ENCODE measurements at regions not wholly inside any gene's neighbourhood (a gene's known extent, or its start where the extent isn't known, plus 50 kb on each side); places are given as distances from the start of the nearest gene placed in this dataset.

GRCh38 chr6:47169785-47170616 lies 127.9 kb upstream of the ADGRF1 start:
- no peak for TF ChIP-seq BRCA1 (IDR thresholded peaks at IDR 0.05; ENCODE audit: low read depth, low read length)
- TF ChIP-seq CREB1 (IDR thresholded peaks at IDR 0.05) = no peak
- no peak for TF ChIP-seq EZH2 (IDR thresholded peaks at IDR 0.05; ENCODE audit: low read depth, low read length, severe bottlenecking)
- TF ChIP-seq CTCF (IDR thresholded peaks at IDR 0.05; ENCODE audit: control extremely low read depth in 1 of 3, insufficient read depth in 1 of 3, low read depth in 1 of 3, low read length in 3 of 3) = no peak
- TF ChIP-seq ZNF274 (IDR thresholded peaks at IDR 0.05; ENCODE audit: borderline replicate concordance, extremely low read depth, low read length) = no peak
- no peak for TF ChIP-seq RFX5 (IDR thresholded peaks at IDR 0.05; ENCODE audit: borderline replicate concordance, low read depth, low read length)
- no peak for TF ChIP-seq USF2 (IDR thresholded peaks at IDR 0.05; ENCODE audit: low read length)
- TF ChIP-seq EGR1 (IDR thresholded peaks at IDR 0.05; ENCODE audit: borderline replicate concordance, low read depth, low read length) = no peak
- TF ChIP-seq POLR2AphosphoS5 (IDR thresholded peaks at IDR 0.05; ENCODE audit: low read depth, low read length) = no peak
- TF ChIP-seq ATF3 (IDR thresholded peaks at IDR 0.05; ENCODE audit: insufficient read depth, low read depth, low read length) = no peak
